IPS-11a (cell line): ENCODE measurements at regions not wholly inside any gene's neighbourhood (a gene's known extent, or its start where the extent isn't known, plus 50 kb on each side); places are given as distances from the start of the nearest gene placed in this dataset.

Source experiments
- H3K4me3 ChIP-seq: one replicate; pipeline ENCODE4 v1.5.1; 2013; ENCODE audit warnings: low read depth, low read length, control low read depth

DNA sequence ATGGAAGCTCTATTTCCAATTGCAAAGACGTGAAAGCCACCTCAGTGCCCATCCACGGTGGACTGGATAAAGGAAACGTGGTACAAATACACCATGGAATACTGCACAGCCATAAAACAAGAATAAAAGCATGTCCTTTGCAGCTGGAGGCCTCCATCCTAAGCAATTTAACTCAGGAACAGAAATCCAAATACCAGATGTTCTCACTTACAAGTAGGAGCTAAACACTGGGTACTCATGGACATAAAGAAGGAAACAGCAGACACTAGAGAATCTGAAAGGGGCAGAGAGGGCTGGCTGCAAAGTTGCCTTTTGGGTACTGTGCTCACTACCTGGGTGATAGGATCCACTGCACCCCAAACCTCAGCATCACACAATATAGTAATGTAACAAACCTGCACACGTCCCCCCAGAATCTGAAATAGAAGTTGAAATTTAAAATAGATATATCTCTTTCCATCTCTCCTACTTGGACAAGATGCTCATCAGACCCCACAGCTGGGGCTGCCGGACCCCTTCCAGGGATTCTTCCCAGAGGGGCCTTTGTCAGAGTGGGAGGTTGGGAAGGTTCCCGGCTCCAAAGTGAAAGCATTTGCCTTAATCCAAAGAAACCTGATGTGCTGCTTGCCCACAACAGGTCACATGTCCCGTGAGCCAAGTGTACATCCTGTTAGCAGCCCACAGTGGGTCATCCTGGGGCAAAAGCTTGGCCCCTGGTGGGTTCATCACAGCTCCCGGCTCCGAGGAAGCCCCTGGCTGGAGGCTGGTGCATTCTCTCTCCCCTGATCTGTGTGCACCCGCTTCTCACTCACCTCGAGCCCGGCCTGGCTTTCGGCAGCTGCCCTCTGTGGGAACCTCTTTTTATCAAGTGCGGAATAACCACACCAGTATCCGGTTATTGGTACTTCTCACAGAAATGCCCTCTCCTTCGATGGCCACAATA is 172.3 kb upstream of the PPP2R2D start:
- H3K4me3 ChIP-seq = no peak overlapping the region

DNA sequence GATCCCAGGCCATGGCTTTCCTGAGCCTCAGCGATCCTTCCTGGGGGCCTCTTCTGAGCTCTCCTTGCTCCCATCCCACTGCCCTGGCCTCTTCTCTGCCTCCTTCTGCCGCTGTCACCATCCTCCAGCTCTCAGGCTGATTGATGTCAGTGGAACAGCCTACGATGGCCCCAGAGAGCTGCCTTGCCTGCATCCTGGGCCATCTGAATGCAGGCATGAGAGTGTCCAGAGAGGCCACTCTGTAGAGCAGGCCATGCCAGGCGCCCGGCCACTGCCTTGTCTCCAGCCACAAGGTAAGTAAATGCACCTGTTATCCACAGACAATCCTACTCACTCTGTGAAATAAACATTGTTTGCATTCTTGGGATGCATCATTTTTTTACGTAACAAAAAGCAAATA is 171.4 kb upstream of the PPP2R2D start:
- no peak overlapping the region for H3K4me3 ChIP-seq

DNA sequence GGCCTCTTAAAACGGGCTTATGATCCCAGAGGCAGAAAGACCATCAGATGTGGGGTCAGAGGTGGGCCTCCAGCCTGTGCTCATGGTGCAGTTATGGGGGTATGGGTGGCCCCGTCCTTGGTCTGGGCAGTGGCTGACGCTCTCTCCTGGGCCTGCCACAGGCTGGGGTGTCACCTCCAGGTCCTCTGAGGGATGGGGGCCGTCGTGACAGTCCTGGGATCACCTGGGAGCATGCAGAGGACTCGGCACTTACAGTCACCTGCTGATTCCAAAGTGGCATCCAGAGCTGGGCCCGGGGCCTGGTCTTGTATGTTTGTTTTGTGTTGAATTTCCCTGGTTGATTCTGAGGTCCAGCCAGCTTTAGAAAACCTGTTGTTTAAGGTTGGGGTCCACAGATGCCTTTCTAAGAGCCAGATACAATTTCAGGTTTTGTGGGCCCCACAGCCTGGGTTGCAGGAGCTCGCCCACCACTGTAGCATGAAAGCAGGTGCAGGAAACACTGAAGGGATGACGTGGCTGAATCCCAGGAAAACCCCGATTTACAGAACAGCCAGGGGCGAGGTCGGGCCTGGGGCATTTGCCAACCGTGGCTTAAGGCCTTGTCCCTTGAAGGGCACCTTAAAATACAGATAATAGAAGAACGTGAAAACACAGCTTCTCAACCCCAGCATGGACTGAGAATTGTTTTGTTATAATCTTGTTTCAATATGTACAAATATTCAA is 170.7 kb upstream of the PPP2R2D start:
- no peak overlapping the region for H3K4me3 ChIP-seq

DNA sequence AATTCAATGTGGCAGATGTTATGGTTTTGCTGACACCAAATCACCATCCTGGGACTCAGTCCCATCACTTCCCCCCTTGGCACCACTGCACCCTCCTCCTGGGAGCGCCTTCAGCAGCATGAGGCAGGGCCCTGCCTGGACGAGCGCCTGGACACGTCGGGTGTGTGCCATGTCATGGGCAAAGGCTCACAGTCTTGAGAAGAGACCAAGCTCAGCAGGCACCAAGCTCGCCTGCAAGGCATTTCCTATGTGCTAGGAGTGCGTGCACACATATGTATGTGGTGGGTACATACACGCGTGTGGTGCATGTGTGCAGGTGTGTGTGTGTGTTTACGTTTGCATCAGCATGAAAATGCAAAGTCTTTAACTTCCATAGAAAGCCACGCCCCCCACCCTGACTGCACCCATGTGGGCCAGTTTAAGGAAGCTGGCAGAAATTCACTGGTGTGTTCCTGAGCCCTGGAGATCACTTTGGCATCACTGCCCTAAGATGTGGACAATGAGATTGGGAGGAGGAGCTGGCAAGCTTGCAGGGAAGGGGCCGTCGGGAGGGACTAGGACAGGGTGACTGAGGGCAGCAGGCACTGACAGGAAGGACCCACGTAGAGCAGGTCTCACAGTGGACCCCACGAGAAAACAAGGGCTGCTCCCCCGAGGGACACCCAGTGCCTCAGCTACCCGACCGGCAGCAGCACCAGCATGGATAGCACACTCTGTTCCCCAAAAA is 169.9 kb upstream of the PPP2R2D start:
- H3K4me3 ChIP-seq = no peak overlapping the region

DNA sequence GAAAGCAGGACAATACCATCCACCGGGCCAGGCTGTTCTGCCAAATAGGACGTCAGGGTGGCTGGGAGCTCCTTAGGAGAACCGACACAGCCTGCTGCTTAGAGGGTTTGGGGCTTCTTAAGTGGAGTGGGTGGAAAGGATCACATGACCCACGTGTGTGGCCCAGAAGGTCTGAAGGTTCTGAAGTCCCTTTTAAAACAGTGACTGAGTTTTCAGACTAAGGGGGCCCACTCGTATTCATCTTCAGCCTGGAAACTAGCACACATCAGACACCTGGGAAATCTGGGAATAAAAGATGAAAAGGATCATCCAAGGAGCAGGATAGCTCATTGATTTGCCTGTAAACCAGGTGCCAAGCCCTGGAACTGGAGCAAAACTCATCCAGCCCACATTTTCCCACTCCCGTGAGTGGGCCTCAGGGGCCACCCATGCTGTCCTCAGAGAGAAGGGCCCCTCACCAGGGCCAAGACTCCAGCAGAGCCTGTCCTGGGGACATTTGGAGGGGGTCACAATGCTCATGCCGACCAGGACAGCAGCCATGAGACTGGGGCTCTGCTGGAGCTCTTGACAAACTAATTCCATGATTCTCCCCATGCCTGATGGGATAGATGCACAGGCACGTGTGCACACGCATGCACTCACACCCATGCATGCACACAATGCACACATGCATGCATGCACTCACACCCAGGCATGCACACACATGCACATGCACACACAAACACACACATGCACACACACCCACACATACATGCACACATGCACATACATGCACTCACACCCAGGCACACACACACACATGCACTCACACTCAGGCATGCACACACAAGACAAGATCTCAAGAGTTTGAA is 168.8 kb upstream of the PPP2R2D start:
- H3K4me3 ChIP-seq = no peak overlapping the region

DNA sequence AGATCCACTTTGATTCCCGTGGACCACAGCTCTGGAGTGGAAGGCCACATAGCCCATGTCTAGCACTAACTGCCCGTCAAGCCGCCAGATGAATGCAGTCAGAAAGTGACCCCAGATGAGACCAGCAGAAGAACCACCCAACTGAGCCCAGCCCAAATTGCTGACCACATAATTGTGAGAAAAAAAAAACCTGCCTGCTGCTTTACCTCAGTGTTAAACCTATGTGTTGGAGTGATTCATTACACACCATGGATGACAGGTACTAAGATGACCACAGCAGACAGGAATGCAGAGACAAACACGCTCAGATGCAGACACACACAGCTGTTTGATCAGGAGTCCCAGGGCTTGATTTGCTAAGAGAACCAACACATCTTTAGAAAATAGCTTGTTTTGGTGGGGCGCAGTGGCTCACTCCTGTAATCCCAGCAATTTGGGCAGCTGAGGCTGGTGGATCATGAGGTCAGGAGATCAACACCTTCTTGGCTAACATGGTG is 168.1 kb upstream of the PPP2R2D start:
- H3K4me3 ChIP-seq = no peak overlapping the region

DNA sequence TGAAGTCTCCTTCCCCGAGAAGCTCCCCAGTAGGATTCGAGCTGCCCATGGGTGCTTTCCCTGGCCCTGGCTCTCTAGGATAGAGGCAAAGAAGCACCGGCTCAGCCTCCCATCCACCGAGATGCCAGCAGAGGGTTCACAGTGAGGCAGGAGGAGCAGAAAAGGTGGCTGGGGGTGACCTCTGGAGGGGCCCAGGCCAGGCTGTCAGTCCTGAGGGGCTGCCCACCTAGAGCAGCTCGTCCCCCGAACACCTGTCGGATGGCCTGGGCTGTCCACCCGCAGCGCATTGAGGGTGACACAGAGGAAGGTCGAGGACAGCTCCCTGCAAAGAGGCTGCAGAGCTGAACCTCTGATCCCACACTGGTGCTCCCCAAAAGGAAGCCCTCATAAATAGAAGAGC is 167.2 kb upstream of the PPP2R2D start:
- H3K4me3 ChIP-seq = no peak overlapping the region

DNA sequence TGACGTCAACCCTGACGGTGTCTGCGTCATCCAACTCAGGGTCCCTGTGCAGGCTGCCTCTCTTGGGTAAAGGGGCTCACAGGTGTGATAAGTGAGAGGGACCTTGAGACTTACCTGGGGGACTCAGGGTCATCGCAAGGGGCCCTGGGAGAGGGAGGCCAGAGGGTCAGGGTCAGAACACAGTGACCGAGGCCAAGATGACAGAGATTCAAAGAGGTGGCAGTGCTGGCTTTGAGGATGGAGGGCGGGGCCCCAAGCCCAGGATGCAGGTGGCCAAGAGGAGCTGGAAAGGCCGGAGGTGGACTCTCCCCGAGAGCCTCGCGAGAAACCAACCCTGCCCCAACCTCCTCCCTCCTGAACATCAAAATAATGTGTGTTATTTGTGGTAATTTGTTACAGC is 165.2 kb upstream of the PPP2R2D start:
- H3K4me3 ChIP-seq = no peak overlapping the region

DNA sequence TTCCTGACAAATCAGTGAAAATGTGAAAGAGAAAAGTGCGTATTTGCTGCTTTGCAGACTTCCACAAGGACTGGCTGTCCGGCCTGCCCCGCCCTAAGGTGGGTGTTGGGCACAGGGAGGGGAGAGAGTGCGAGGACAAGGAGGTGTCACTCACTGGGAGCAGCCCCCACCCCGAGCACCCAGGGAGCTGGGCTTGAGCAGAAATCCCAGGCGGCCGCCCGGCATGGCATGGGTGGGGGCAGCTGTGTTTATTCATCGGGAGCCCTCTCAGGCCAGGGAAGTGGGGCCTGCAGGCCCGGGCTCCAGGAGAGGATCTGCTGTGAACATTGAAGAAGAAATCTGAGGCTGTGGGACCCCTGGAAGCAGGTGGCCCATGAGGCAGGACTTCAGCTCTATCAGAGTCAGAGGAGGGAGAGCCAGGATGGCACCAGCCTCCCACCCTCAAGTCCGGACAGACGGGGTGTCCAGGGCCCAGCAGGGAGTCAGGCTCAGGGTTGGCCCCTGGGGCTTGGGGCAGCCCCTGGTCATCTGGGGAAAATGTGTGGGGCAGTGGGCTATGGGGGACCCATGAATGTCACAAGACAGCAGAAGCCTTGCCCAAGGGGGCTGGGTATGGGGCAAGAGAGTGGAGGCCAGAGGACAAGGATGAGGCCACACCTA is 164.4 kb upstream of the PPP2R2D start:
- H3K4me3 ChIP-seq = no peak overlapping the region

DNA sequence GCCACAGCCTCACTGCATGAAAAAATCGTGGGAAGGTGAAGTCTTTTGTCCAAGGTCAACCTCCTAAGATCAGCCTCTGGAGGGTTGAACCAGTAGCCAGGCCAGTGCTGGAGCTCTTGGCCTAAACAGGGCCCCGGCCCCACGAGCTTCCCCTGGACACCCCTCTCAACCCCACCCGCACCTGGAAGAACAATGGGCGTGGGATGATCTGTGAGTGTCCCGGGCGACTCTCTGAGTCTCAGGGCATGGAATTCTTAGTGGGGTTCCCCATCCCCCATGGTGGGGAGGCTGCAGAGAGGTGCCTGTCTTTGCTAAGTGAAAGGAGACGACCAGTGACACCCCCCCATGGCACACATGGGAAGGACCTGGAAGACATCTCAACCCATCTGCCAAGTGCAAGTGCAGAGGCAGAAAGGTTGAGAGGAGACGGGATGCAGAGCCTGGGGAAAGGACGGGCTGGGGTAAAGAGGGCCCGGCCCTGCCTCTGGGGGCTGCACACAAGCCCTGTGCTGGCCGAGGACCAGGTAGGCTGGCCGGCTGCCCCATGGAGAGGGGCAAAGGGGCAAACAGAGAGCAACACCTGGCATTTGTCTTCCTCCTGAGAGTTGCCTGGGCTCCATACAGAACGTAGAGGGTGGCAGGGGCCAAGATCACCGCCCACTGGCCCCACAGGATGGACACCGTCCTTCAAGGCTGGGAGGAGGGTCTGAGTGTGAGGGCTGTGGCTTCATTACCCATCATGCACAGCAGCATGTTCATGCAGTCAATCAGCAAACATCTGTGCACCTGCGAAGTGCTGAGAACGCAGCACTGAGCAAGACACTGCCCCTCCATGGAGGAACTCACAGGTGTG is 163.0 kb upstream of the PPP2R2D start:
- no peak overlapping the region for H3K4me3 ChIP-seq

DNA sequence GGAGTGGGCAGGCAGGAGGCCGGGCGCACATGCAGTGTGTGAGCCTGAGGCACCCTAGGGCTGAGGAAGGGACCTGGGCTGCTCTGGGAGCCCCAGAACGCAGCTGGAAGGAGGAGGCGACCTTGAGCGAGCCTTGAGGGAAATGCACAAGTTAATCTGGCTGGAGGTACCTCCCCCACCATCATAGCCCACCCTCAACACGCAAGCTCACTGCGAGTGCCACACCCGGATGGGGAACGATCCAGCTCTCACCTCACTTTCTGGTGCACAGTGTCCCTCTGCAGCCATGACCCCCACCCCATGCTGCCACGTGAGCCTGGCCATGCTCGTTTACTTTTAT is 162.4 kb upstream of the PPP2R2D start:
- no peak overlapping the region for H3K4me3 ChIP-seq

DNA sequence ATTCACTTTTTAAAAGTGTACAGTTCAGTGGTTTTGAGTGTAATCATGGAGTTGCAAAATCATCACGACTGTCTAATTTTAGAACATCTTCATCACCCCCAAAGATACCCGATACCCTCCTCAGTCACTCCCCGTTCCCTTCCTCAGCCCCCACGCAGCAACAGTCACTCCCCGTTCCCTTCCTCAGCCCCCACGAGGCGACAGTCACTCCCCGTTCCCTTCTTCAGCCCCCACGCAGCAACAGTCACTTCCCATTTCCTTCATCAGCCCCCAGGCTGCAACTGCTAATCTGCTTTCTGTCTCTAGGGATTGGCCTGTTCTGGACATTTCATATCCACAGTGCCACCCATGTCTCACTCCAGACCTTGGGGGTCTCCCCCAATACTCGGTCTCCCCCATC is 161.6 kb upstream of the PPP2R2D start:
- no peak overlapping the region for H3K4me3 ChIP-seq

DNA sequence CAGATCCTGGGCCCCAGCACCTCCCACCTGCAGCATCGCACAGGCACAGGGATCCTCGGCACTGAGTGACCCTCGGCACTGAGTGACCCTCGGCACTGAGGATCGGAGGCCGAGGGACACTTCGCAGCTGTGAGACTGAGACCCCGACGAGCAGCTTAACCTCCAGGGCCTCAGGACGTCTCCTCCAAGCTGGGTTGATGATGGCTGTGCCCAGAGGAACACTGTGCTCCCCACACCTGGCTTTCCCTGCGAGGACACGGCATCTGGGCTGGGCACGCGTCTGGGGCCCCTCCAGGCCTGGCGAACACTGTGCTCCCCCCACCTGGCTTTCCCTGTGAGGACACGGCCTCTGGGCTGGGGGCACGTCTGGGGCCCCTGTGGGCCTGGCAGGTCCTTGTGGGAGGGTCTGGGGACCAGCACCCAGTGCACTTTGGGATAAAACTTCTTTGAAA is 158.3 kb upstream of the PPP2R2D start:
- no peak overlapping the region for H3K4me3 ChIP-seq

DNA sequence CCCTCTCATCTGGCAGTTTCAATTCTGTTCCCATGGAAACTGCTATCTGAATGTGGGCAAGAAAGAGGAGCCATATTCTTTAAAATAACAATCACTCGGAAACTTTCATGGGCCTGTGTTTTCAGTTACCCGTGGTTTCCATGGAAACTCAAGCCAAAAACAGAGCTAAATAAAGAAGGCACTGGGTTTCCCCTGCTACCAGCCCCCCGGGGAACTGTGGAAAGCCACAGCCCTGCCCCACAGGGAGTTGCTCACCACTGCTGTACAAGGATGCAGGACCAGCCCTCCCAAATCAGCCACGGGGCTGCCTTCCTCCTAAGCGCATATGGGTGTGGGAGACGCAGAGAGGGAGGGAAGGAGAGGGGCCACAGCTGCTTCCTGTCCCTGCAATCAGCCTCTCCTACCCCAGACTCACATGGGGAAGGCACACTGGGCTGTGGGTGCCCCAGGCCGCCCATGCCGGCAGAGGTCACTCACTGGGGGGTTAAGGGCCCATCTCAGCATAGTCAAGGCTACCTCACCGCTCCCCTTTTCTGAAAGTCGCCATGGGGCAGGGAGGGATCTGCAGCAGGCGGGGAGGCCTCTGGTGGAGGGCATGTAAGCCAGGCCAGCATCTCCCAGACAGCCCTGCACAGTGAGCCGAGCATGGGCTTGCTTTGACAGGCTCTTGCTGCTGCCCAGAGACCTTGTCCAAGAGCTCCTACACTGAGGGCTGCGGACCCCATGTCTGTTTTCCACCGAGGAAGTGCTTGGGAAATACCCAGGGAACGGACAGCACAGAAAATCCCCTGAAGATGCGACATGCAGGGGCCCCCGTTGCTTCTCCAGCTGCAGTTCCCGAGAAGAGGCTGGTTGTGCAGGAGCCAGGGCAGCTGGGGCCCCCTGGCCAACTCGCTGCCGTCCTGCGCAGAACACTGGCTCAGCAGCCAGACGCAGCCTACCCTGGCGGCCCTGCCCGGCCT is 157.3 kb upstream of the PPP2R2D start:
- H3K4me3 ChIP-seq = no peak overlapping the region

DNA sequence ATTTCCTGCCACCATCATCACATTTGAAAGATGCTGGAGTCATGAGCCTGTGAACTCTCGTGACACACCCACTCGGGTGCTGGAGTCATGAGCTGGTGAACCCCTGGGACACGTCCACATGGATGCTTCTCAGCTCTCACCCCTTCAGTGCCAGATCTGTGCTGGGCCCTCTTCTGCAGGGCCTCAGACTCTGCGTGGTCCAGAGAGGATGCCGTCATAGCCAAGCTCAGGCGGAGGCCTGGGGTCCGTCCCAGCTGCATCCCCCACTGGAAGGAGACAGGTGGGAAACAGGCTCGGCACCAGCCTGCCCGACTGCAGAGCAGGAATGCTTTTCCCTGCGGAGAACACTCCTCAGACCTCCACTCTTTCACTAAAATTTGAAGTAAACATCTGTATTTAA is 156.5 kb upstream of the PPP2R2D start:
- H3K4me3 ChIP-seq = no peak overlapping the region

DNA sequence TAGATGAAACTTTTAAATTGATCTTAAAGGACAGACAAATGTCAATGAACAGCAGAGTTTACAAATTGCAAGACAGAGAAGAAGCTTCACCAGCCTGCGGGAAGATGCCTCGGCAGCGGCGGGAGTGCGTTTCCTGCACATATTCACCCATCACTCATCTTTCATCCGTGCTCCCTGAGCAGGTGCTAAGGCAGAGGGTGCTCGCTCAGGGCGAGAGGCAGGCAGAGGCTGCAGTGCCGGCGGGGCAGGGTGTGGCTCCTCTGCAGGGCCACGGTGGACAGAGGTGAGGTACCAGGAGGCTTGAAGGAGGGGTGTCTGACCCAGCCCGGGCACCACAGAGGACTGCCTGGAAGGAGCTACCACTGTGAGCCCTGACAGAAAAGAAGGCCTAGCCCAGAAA is 155.2 kb upstream of the PPP2R2D start:
- H3K4me3 ChIP-seq = no peak overlapping the region

DNA sequence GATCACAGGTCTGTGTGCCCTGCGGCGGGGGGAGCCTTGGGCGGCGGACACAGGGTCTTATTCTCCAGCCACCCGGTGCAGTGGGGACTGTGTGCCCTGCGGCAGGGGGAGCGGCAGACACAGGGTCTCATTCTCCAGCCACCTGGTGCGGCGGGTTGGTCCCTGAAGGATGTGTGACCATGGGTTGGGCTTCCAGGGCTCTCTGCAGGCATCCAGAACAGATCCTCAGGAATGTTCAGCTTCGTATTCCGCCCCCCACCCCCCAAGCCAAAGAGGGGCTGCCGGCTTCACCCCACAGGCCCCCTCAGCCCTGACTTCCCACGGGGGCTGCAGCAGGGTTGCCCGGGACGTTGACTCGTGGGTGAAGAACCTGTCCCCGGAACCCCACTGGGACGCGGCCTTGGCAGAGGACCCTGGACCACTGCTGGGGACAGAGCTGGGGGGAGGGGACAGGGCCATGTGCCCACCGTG is 154.5 kb upstream of the PPP2R2D start:
- no peak overlapping the region for H3K4me3 ChIP-seq

DNA sequence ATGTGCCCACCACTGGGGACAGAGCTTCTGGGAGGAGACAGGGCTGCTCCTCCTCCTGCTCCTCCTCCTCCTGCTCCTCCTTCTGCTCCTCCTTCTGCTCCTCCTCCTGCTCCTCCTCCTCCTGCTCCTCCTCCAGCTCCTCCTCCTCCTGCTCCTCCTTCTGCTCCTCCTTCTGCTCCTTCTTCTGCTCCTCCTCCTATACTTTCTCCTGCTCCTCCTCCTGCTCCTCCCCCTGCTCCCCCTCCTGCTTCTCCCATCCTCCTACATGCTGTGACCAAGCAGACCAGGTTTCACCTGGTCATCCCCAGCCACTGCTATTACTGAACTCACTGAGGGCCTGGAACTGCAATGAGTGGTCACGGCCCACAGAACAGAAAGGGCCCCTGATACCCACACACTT is 154.0 kb upstream of the PPP2R2D start:
- no peak overlapping the region for H3K4me3 ChIP-seq
